Breast epithelium (tissue), 3 donors: ENCODE measurements at regions not wholly inside any gene's neighbourhood (a gene's known extent, or its start where the extent isn't known, plus 50 kb on each side); places are given as distances from the start of the nearest gene placed in this dataset.

Experiments
- POLR2A ChIP-seq: fragments of 450-650 bp; IDR thresholded peaks from one replicate; pipeline ENCODE4 v1.6.1; 2016; ENCODE audit warnings: antibody characterized with exemption, mild to moderate bottlenecking, moderate library complexity
- POLR2AphosphoS5 ChIP-seq, 3 donors: sonication (generic); formaldehyde crosslinking; IDR thresholded peaks; one replicate each; pipeline ENCODE4 v1.6.1; 2017; ENCODE audit warnings: antibody characterized with exemption in 3 of 3
- TF ChIP-seq, protein P1 (sequence below), 3 donors: fragments of 450-650 bp; IDR thresholded peaks; one replicate each; pipeline ENCODE4 v1.5.1; 2016 to 2017; ENCODE audit warnings: antibody characterized with exemption in 3 of 3, mild to moderate bottlenecking in 3 of 3, moderate library complexity in 3 of 3

DNA sequence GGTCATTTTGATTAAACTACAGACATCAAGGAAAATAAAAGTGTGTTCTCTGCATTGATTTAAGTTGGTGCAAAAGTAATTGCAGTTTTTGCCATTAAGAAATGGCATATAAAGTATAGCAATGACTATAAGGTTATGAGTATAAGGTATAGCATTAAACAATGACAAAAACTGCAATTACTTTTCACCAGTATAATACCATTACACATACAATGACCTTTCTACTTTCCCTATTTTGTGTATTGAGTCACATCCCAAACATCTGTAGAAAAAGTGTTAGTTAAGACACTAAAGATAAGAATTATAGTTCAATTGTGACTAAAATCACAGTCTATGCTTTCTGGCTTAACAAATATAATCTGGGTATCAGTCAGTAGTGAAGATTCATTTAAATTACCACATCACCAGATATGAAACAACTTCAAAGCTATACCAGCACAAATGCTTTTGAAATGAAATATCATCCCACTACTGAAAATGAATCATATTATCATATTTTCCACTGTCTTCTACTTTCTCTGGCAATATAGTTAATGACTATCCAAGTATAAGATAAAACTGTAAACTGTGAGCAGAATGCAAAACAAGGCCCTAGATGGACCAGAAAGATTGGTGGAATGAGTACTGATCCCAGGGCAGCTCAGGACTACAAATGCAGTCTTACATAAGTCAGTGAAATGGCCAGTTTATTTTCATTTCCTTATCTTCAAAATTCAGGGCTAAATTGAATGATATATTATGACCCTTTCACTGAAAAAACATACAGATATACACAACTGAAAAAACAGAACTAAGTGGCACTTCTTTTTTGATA, 241.1 kb downstream of the ANTXR2 start:
- TF ChIP-seq POLR2A, result no peak
- TF ChIP-seq, protein P1, sequence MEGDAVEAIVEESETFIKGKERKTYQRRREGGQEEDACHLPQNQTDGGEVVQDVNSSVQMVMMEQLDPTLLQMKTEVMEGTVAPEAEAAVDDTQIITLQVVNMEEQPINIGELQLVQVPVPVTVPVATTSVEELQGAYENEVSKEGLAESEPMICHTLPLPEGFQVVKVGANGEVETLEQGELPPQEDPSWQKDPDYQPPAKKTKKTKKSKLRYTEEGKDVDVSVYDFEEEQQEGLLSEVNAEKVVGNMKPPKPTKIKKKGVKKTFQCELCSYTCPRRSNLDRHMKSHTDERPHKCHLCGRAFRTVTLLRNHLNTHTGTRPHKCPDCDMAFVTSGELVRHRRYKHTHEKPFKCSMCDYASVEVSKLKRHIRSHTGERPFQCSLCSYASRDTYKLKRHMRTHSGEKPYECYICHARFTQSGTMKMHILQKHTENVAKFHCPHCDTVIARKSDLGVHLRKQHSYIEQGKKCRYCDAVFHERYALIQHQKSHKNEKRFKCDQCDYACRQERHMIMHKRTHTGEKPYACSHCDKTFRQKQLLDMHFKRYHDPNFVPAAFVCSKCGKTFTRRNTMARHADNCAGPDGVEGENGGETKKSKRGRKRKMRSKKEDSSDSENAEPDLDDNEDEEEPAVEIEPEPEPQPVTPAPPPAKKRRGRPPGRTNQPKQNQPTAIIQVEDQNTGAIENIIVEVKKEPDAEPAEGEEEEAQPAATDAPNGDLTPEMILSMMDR (IDR thresholded peaks at IDR 0.05), result no peak
- no peak for TF ChIP-seq POLR2AphosphoS5 (IDR thresholded peaks at IDR 0.05)
